ENCODE measurements at regions not wholly inside any gene's neighbourhood (a gene's known extent, or its start where the extent isn't known, plus 50 kb on each side); places are given as distances from the start of the nearest gene placed in this dataset.

GRCh38 chr14:41120402-41120801, 486.3 kb upstream of the LRFN5 start:
- Histone ChIP-seq H3K23me2 (ENCODE audit: insufficient read length, low read depth, low read length, poor library complexity, severe bottlenecking) (no peaks in the 10 kb centered on the region), H2BK5ac (ENCODE audit: insufficient read length, low read length) (no peak overlapping the region), H2BK120ac (ENCODE audit: low read depth, low read length, poor library complexity, severe bottlenecking) (no peak overlapping the region), H3K14ac (ENCODE audit: insufficient read depth, low read length) (no peak overlapping the region), H2BK20ac (ENCODE audit: low read depth, low read length, poor library complexity, severe bottlenecking) (no peak overlapping the region), H4K20me1 (ENCODE audit: control insufficient read depth, insufficient read depth, insufficient read length) (no peaks in the 10 kb centered on the region), H3K56ac (ENCODE audit: insufficient read length, low read depth, low read length) (no peak overlapping the region), H3K27ac (ENCODE audit: insufficient read length, low read depth, low read length) (no peak overlapping the region), H3K9me3 (ENCODE audit: control insufficient read depth, low read depth, low read length) (no peaks in the 10 kb centered on the region), H3K79me2 (ENCODE audit: insufficient read depth, low read length) (no peaks in the 10 kb centered on the region), H3K27me3 (ENCODE audit: insufficient read depth, low read length) (no peaks in the 10 kb centered on the region), H3K79me1 (ENCODE audit: insufficient read depth, low read depth, low read length, poor library complexity, severe bottlenecking) (no peaks in the 10 kb centered on the region), H3K4me2 (ENCODE audit: insufficient read depth, insufficient read length, low read length) (no peak overlapping the region), H3K4me1 (ENCODE audit: insufficient read depth, low read length) (no peaks in the 10 kb centered on the region), H2BK15ac (ENCODE audit: low read depth, low read length) (no peak overlapping the region), H2BK12ac (ENCODE audit: insufficient read length, low read depth, low read length) (no peak overlapping the region), H3T11ph (ENCODE audit: low read length) (no peak overlapping the region), H3K18ac (ENCODE audit: insufficient read length, low read depth, low read length) (no peak overlapping the region), H2AFZ (ENCODE audit: low read length) (no peak overlapping the region), H4K91ac (ENCODE audit: insufficient read length, low read depth, low read length) (no peak overlapping the region), H3K4ac (ENCODE audit: low read depth, low read length) (no peak overlapping the region), H3K9ac (ENCODE audit: extremely low read depth, insufficient read length, low read length) (no peak overlapping the region), H2AK5ac (ENCODE audit: insufficient read length, low read length) (no peak overlapping the region), H4K8ac (replicated peaks; ENCODE audit: insufficient read length, low read depth, low read length) (no peak overlapping the region), H3K23ac (ENCODE audit: insufficient read length, low read depth, low read length) (no peak overlapping the region), H4K5ac (ENCODE audit: insufficient read length, low read depth, low read length) (no peak overlapping the region)
- Mint-ChIP-seq H3K36me3 (ENCODE audit: insufficient read depth in 1 of 3, low read depth in 3 of 3) (no peaks in the 10 kb centered on the region), H3K27ac (no peak overlapping the region), H3K9me3 (no peaks in the 10 kb centered on the region), H3K4me1 (peaks cover 0 to 3% of the 10 kb centered on the region in 2 experiments; a peak in 1 of 4 replicates), H3K4me3 (no peak overlapping the region), H3K27me3 (ENCODE audit: low read depth) (no peaks in the 10 kb centered on the region)
- no peak for TF ChIP-seq CTCF (conservative IDR thresholded peaks at IDR 0.05)
- no CpG with 5 or more reads among the region's 4 CpGs for WGBS (ENCODE audit: extremely low coverage, insufficient read length, low lambda C conversion rate)
- DNase-seq = no peak
